HG03039 (cell line): ENCODE measurements at regions not wholly inside any gene's neighbourhood (a gene's known extent, or its start where the extent isn't known, plus 50 kb on each side); places are given as distances from the start of the nearest gene placed in this dataset.

Experiments used
- ATAC-seq: cut with Tn5 transposase; IDR thresholded peaks from one replicate; pipeline ENCODE4 v1.9.1; 2021; ENCODE audit warnings: mild to moderate bottlenecking, moderate library complexity; ENCODE audit not compliant: unreplicated experiment

GRCh38 chr18:72197591-72197990 is 346.6 kb downstream of the CBLN2 start:
- no peak for ATAC-seq

DNA sequence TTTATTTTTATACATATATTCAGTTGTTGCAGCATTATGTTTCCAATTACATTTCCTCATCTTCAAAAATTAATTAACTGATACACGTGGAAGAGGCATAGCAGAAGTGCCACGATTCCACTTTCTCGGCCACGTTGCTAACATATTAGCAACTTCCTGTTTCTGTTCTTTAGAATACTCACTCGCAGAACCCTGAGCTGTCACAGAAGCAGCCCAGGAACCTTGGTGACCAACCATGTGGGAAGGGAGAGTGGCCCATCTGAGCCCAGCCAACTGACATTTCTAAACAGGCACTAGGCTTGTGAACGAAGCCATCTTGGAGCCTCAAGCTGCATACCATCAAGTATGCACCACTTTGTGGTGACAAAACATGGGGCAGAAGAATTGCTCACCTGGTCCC is 350.1 kb downstream of the CBLN2 start:
- ATAC-seq: no peak

GRCh38 chr18:72187956-72188355 is 356.2 kb downstream of the CBLN2 start:
- ATAC-seq: no peak

GRCh38 chr18:72181241-72181764 is 362.8 kb downstream of the CBLN2 start:
- peak; percentile 84 for ATAC-seq

DNA sequence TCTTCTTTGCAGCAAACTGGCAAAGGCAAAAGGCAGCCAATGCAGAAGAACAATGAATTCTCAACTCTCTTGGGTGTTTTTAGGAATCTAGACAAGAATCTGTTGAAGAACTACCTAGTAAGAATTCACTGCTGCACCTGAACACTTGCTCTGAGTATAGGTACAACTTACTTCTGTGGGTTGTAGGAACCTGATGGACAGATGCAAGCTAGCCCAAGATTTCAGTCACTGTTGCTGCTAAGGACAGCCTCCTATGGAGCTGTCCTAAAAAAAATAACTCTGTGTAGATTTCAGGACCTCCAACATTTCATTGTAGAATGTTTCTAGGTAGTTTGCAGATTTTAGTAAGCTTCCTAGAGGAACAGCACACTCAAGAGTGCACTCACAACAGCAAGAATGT is 363.5 kb downstream of the CBLN2 start:
- peak; percentile 6 for ATAC-seq

GRCh38 chr18:72174972-72175649 is 369.0 kb downstream of the CBLN2 start:
- ATAC-seq: no peak

GRCh38 chr18:72171596-72171995 is 372.5 kb downstream of the CBLN2 start:
- no peak for ATAC-seq

DNA sequence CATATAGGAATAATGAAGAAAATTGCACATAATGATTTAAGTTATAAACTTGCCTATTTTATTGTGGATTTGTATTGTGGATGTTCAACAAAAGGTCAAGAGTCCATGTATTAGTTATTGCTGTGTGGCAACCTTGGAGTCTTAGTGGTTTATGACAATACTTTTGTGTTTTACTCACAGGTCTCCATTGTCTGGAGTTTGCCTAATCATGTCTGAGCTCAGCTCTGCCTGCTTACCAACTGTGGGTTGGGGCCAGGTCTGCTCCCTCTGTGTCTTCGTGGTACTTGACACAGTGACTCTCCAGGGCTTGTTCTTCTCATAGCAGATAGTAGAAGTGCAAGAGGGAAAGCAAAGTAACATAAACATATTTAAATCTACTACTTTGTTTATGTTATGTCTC is 382.5 kb downstream of the CBLN2 start:
- no peak for ATAC-seq

DNA sequence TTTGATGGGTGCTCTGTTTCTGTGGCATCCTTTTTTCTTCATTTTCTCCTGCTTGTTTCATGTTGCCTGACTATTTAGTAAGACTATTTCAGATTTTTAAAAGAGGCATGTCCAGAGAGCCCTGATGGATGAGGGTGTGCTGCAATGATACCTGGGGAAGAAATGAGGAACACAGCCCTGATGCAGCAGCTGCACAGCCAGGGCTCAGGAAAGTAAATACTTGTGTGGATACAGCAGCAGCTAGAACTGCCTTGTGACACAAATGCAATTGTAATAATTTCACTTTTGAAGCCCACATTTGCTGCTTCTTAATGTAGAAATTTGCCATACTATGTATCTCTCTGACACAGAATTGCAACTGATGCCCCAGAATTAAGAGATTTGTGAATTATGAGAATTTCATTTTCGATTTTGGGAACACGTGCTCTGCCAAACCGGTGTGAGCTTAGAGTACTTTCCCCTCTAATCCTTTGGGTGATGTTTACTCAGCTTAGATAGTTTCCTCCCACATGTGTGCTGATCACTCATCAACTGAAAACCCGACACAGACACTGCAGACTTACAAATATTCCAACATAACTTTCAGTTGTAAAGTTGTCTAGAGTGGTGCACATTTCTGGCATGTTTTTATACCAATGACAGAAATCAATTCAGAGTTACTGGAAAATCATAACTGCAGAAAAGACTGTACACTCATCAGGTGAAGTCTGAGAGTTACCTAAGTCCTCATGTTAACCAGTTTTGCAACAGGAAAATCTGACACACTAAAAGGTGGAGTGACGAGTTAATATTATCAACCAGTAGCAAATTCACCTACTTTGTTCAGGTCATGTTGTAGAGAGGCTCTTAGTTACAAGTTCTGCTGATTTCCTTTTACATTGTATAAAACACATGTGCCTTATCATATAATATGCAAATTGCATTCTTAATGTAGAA is 383.4 kb downstream of the CBLN2 start:
- peak; percentile 95 for ATAC-seq

DNA sequence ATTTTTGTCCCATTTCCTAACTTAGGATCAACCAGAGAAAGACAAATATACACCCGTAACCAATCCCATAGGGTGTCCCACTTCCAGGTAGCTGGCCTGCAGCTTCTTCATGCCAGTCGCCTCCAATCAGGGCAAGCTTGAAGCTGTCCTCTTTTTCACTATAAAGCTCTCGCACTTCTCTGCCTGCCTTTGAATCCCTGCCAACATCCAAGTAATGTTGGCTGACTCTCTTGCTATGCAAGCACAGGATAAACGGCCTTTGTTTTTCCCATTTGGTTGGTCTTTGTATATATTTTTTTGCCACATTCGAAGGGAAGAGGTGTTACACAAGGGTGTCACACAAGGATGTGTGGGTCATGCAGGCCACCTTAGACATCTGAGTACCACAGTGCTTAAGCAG is 388.8 kb downstream of the CBLN2 start:
- ATAC-seq: no peak

- no peak for ATAC-seq
These were observed 389.2 kb downstream of the CBLN2 start for GRCh38 chr18:72154926-72155325.

- no peak for ATAC-seq
These were observed 391.2 kb downstream of the CBLN2 start for GRCh38 chr18:72152935-72153334.

DNA sequence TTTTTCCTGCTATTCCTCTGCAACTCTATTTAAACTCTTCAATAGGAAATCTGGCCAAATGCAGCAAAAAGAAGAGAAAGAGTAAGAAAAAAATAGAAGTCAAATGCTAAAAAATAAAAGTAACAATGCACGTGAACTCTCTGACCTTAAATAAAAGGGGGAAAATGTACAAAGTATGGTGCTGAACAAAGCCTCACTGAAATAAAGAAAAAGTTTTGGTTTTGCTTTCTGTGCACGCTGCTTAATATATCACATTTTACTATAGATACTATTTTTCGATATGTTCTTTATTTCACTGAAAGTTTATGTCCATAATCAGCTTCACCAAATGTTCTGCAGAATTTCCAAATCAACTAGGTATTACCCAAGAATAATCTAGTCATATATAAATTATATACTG is 396.3 kb downstream of the CBLN2 start:
- no peak for ATAC-seq

DNA sequence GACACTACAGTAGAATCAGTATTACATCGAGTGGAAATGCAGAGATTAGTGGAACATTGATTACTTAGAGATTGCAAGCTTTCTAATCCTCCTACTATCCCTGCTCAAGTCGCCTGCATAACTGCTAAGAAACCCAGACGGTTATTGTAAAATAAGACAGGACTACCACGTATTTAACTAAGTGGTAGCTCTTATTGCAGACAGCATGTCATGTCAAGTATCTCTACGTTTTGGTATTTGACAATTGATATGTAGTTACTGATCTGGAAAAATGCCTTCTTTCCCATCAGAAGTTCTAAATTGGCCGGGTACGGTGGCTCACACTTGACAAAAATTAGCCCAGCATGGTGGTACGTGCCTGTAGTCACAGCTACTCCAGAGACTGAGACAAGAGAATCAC is 404.1 kb downstream of the CBLN2 start:
- ATAC-seq: no peak

DNA sequence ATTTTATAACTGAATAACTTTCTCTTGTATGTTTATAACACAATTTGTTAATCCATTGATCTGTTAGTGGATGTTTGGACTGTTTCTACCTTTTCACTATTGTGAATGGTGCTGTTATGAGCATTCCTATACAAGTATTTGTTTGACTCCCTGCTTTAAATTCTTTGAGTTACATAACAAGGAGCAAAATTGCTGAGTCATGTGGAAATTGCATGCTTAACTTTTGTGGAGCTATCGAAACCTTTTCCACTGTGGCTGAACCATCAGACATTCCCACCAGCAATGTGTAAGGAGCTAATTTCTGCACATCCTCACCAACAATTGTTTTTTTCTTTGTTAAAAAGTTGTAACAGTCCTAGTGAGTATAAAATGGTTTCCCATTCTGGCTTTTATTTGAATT is 415.5 kb downstream of the CBLN2 start:
- ATAC-seq: no peak

DNA sequence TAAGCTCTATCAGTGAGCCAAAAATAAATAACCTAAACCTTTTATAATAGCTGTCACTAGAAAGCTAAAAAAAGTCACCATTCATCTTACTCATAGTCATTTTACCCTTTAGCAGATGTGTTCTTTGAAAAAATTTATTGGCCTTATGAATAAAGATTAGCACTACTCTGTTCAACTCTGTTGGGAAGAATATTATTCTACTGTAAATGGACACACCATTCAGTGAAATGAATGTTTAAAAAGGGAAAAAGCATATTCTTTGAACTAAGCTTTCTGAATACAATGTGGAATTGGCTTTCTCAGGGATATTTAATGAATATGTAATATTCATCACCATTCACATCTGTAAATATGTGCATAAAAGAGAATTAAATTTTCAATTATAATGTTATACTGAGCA is 422.0 kb downstream of the CBLN2 start:
- ATAC-seq: no peak

DNA sequence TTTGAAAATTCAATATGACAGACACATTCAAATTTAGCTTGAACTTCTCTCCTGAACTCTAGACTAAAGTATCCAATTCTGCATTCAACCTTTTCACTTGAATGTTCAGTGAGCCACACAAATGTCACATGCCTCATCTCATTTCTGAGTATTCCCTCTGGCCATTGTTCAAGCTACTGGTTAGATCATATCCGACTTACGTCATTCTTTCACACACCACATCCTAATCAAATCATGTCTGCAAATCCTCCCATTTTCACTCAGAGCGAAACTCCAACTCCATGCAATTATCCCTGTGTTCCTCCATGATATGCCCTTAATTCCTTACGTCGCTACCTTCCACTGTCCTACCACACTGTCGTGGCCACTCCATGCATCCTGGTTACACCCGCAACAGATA is 425.1 kb downstream of the CBLN2 start:
- ATAC-seq: no peak

DNA sequence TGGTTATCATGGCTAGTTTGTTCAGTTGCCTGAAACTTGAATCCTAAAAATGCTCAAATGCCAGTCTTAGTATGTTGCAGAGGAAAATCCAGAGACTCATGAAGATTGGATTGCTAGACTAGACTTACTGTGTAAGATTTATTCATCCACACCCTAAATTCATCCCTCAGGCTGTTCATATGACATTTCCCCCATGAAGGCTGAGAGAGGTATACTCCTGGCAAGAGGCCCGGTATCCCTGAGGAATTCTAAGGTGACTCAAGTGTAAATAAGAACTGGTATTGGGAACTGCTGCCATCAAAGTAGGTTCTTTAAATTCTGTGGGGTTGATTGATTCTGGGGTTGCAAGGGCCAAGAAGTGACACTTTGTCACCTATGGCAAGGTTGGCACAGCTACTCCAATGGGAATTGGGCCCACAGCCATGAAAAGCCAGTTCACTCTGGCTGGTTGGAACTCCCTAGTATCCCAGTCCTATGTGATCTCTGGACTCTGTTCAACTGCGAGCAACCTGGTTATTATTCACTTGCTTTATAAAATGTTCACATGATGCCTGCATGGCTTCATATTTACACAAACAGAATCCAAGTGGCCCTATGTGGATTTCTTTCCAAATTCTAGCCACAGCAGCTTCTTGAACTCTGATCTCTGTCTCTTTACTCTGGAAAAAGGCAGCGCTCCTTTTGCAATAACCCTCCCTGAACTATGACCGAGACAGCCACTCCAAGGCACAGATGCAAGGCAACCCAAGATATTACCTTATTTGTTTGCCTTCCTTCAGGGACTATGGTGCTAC is 429.1 kb downstream of the CBLN2 start:
- no peak for ATAC-seq

- ATAC-seq: no peak
These were observed 436.3 kb downstream of the CBLN2 start for GRCh38 chr18:72107647-72108383.

DNA sequence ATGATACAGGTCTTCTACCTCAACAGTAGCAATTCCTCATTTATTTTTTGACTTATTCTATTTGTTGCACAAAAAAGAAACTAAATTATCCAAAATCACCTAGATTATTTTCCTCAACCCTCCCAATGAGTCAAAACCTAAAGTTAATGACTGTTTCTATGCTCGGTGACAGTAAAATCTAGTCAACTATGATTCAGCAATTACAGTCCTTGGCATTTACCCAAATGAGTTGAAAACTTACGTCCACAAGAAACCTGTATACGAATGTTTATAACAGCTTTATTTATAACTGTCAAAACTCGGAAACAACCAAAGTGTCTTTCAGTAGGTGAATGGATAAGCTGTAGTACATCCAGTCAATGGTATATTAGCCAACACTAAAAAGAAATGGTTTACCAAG is 439.3 kb downstream of the CBLN2 start:
- no peak for ATAC-seq

DNA sequence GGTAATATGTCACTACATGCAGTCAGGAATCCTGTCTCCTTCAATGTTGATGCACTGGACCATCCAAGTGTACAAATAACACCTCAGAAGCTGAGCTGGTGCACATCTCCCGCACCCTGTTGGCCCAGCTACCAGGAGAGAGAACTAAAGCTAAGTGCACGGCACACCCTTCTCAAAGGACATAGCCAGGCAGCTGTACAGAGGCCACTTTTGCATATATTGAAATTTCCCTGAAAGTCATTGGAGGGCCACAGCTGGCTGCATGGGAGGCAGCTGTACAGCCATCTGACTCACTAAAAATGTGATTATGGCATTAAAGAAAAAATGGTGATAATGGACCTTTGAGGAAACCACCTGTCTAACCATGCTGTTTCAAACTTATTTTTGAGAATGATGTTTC is 441.7 kb downstream of the CBLN2 start:
- ATAC-seq: no peak
